GM12875 (cell line): ENCODE measurements at regions not wholly inside any gene's neighbourhood (a gene's known extent, or its start where the extent isn't known, plus 50 kb on each side); places are given as distances from the start of the nearest gene placed in this dataset.

ENCODE experiments used
- H3K4me3 ChIP-seq: one replicate; pipeline ENCODE4 v1.5.1; 2011; ENCODE audit warnings: low read depth, low read length, control low read depth
- TF ChIP-seq, protein P1 (sequence below): IDR thresholded peaks from 2 replicates; pipeline ENCODE4 v1.5.1; 2011; ENCODE audit warnings: low read depth, mild to moderate bottlenecking, control low read depth, inconsistent platforms, low read length, moderate library complexity, borderline replicate concordance; ENCODE audit not compliant: insufficient read depth

DNA sequence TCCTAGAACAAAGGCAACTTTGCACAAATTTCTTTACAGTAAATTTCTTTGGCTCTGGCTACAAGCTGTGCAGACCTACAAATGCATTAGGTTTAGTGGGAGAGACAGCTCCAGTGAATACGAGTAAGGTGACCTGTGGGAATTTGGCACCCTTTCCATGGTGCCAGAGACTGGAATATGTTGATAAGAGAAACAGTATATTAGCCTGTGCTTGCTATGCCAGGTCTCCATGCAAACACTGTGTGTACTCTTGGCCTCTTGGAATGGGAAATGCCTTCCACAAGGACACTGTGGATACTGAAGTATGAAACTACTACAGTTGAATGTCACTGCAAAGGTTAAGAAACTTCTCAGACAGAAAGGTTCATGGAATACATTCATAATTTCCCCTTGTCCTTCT lies 458.5 kb downstream of the IRX1 start:
- H3K4me3 ChIP-seq: no peak overlapping the region
- TF ChIP-seq, protein P1, sequence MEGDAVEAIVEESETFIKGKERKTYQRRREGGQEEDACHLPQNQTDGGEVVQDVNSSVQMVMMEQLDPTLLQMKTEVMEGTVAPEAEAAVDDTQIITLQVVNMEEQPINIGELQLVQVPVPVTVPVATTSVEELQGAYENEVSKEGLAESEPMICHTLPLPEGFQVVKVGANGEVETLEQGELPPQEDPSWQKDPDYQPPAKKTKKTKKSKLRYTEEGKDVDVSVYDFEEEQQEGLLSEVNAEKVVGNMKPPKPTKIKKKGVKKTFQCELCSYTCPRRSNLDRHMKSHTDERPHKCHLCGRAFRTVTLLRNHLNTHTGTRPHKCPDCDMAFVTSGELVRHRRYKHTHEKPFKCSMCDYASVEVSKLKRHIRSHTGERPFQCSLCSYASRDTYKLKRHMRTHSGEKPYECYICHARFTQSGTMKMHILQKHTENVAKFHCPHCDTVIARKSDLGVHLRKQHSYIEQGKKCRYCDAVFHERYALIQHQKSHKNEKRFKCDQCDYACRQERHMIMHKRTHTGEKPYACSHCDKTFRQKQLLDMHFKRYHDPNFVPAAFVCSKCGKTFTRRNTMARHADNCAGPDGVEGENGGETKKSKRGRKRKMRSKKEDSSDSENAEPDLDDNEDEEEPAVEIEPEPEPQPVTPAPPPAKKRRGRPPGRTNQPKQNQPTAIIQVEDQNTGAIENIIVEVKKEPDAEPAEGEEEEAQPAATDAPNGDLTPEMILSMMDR: no peak

GRCh38 chr5:4058899-4059298 lies 463.3 kb downstream of the IRX1 start:
- TF ChIP-seq, protein P1: no peak
- H3K4me3 ChIP-seq: no peak overlapping the region

- H3K4me3 ChIP-seq: no peak overlapping the region
- TF ChIP-seq, protein P1: no peak
Observed at GRCh38 chr5:4065472-4066320, 470.1 kb downstream of the IRX1 start.

DNA sequence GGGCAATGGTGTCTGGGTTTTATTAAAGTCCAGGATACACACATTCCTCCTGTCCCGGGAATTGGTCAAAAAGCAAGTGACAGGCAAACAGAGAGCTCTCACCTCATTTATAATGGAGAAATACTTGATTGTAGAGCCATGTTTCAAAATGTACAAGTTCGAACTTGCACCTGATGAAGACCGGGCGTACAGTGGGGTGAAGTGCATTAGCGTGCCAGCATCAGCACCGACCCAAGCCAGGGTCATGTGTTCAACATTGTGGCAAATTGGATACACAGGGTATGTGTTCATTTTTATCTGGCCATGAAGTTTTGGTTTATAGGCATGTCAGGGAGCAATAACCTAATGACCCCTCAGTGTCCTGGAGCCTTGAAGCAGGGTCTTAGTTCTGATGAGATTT lies 472.5 kb downstream of the IRX1 start:
- H3K4me3 ChIP-seq: no peak overlapping the region
- TF ChIP-seq, protein P1: no peak

- H3K4me3 ChIP-seq: no peak overlapping the region
- TF ChIP-seq, protein P1: no peak
Observed at GRCh38 chr5:4078544-4078943, 482.9 kb downstream of the IRX1 start.

GRCh38 chr5:4079831-4080230 lies 484.2 kb downstream of the IRX1 start:
- no peak overlapping the region for H3K4me3 ChIP-seq
- TF ChIP-seq, protein P1: no peak

GRCh38 chr5:4080370-4080769 lies 484.7 kb downstream of the IRX1 start:
- TF ChIP-seq, protein P1: no peak
- H3K4me3 ChIP-seq: no peak overlapping the region
